ENCODE measurements at regions not wholly inside any gene's neighbourhood (a gene's known extent, or its start where the extent isn't known, plus 50 kb on each side); places are given as distances from the start of the nearest gene placed in this dataset.

- TF ChIP-seq ELF4 (CRISPR knock-in tag; IDR thresholded peaks at IDR 0.05; ENCODE audit: low read depth) (no peak), MXD4 (CRISPR knock-in tag; IDR thresholded peaks at IDR 0.05; ENCODE audit: borderline replicate concordance) (no peak), OVOL2 (CRISPR knock-in tag; IDR thresholded peaks at IDR 0.05; ENCODE audit: borderline replicate concordance) (no peak), SMAD3 (CRISPR knock-in tag; IDR thresholded peaks at IDR 0.05; ENCODE audit: borderline replicate concordance) (no peak), JUN (CRISPR knock-in tag; IDR thresholded peaks at IDR 0.05) (no peak)
Measured at GRCh38 chr17:62193249-62193648, 128.2 kb upstream of the MED13 start (continued).

DNA sequence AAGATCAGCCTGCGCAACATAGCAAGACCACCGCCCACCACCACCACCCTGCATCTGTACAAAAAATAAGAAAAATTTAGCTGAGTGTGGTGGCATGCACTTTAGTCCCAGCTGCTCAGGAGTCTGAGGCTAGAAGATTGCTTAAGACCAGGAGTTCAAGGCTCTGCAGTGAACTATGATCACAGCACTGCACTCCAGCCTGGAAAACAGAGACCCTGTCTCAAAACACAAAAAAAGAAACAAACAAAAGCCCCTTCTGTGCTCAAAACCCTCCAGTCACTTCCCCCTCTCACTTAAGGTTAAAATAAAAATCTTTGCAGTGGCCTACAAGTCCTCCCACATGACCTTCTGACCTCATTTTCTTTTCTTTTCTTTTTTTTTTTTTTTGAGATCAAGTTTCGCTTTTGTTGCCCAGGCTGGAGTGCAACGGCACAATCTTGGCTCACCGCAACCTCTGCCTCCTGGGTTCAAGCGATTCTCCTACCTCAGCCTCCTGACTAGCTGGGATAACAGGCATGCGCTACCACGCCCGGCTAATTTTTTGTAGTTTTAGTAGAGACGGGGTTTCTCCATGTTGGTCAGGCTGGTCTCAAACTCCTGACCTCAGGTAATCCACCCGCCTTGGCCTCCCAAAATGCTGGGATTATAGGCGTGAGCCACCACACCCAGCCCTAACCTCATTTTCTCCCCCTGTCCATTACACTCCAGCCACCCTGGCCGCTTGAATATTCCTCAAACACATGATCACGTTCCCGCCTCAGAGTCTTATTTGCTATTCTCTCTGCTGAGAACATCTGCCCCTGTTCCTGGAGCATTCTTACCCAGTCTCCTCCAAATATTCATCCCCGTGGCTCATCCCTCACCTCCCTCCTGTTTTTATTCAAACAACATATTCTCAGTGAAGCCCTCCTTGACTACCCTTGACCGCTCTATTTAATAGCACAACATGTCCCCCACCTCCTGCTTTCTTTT, 126.6 kb upstream of the MED13 start:
- ATAC-seq (no peak), DNase-seq (ENCODE audit: low spot score) (no peak)
- ChIA-PET POLR2A (no interaction called here), CTCF (no interaction called here)
- H3K27me3 Mint-ChIP-seq (ENCODE audit: low read depth), result no peaks in the 10 kb centered on the region
- TF ChIP-seq HMGXB4 (CRISPR knock-in tag; IDR thresholded peaks at IDR 0.05) (no peak), CREM (CRISPR knock-in tag; IDR thresholded peaks at IDR 0.05) (no peak)
- TF ChIP-seq, protein P1, sequence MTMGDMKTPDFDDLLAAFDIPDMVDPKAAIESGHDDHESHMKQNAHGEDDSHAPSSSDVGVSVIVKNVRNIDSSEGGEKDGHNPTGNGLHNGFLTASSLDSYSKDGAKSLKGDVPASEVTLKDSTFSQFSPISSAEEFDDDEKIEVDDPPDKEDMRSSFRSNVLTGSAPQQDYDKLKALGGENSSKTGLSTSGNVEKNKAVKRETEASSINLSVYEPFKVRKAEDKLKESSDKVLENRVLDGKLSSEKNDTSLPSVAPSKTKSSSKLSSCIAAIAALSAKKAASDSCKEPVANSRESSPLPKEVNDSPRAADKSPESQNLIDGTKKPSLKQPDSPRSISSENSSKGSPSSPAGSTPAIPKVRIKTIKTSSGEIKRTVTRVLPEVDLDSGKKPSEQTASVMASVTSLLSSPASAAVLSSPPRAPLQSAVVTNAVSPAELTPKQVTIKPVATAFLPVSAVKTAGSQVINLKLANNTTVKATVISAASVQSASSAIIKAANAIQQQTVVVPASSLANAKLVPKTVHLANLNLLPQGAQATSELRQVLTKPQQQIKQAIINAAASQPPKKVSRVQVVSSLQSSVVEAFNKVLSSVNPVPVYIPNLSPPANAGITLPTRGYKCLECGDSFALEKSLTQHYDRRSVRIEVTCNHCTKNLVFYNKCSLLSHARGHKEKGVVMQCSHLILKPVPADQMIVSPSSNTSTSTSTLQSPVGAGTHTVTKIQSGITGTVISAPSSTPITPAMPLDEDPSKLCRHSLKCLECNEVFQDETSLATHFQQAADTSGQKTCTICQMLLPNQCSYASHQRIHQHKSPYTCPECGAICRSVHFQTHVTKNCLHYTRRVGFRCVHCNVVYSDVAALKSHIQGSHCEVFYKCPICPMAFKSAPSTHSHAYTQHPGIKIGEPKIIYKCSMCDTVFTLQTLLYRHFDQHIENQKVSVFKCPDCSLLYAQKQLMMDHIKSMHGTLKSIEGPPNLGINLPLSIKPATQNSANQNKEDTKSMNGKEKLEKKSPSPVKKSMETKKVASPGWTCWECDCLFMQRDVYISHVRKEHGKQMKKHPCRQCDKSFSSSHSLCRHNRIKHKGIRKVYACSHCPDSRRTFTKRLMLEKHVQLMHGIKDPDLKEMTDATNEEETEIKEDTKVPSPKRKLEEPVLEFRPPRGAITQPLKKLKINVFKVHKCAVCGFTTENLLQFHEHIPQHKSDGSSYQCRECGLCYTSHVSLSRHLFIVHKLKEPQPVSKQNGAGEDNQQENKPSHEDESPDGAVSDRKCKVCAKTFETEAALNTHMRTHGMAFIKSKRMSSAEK (CRISPR knock-in tag; IDR thresholded peaks at IDR 0.05; ENCODE audit: borderline replicate concordance), result no peak
- no peak overlapping the region; the same call in 1 of the 2 replicates for H3K27ac Mint-ChIP-seq
- no peaks in the 10 kb centered on the region for H3K36me3 Mint-ChIP-seq
- H3K4me3 Mint-ChIP-seq, result no peak overlapping the region
- H3K9me3 Mint-ChIP-seq, result no peaks in the 10 kb centered on the region
- peaks cover 10% of the 10 kb centered on the region for H3K4me1 Mint-ChIP-seq

GRCh38 chr17:62189377-62189776, 124.3 kb upstream of the MED13 start:
- DNase-seq (ENCODE audit: low spot score) (no peak), ATAC-seq (no peak)
- H3K4me1 Mint-ChIP-seq, result peaks cover 10% of the 10 kb centered on the region
- H3K27me3 Mint-ChIP-seq (ENCODE audit: low read depth), result no peaks in the 10 kb centered on the region
- TF ChIP-seq MXD4 (CRISPR knock-in tag; IDR thresholded peaks at IDR 0.05; ENCODE audit: borderline replicate concordance), result no peak
- TF ChIP-seq ZNF281 (CRISPR knock-in tag; IDR thresholded peaks at IDR 0.05), result no peak
- no peak for TF ChIP-seq JAZF1 (CRISPR knock-in tag; IDR thresholded peaks at IDR 0.05)
- TF ChIP-seq GRHL2 (CRISPR knock-in tag; IDR thresholded peaks at IDR 0.05; ENCODE audit: insufficient replicate concordance, severe bottlenecking), result no peak
- TF ChIP-seq, protein P2, sequence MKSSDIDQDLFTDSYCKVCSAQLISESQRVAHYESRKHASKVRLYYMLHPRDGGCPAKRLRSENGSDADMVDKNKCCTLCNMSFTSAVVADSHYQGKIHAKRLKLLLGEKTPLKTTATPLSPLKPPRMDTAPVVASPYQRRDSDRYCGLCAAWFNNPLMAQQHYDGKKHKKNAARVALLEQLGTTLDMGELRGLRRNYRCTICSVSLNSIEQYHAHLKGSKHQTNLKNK (CRISPR knock-in tag; IDR thresholded peaks at IDR 0.05), result no peak
- CTCF ChIA-PET, result no interaction called here
- H3K27ac Mint-ChIP-seq, result no peak overlapping the region
- POLR2A ChIA-PET, result no interaction called here
- no peaks in the 10 kb centered on the region for H3K36me3 Mint-ChIP-seq
- no peak overlapping the region for H3K4me3 Mint-ChIP-seq
- H3K9me3 Mint-ChIP-seq, result no peaks in the 10 kb centered on the region; the same call in 1 of the 2 replicates

Measured in WTC11 (cell line).